ENCODE measurements at regions not wholly inside any gene's neighbourhood (a gene's known extent, or its start where the extent isn't known, plus 50 kb on each side); places are given as distances from the start of the nearest gene placed in this dataset.
A peak's percentile ranks its signal among the peaks of the same experiment; 100 is the strongest.

DNA sequence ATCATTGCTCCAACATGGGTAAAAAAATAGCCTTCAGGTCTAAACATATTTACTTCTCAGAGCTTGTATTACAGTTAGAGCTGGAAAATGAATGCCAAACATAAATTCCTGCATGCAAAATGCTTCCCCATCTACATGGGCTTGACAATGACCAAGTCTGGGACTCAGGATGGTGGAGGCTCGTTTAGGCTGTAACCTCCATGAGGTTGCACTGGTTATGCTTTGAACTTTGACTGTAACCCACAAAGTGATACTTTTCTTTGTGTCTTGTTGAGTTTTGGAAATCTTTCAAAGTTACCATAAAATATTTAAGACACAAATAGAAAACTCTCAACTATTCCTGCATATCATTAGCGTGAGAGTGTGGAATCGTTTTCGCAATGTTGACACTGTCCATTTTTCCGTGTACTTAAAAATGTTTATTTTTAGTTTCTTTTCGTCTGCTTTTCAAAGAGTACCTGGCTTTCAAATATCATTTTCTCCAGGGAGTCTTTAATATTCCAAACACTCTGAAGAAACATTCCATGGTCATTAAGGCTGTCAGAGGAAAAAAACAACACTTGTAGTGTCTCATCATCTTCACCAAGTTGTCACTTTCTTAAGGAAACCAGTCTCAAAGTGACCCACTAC, 487.8 kb downstream of the ENC1 start:
- no peak for DNase-seq (ENCODE audit: low read depth)

DNA sequence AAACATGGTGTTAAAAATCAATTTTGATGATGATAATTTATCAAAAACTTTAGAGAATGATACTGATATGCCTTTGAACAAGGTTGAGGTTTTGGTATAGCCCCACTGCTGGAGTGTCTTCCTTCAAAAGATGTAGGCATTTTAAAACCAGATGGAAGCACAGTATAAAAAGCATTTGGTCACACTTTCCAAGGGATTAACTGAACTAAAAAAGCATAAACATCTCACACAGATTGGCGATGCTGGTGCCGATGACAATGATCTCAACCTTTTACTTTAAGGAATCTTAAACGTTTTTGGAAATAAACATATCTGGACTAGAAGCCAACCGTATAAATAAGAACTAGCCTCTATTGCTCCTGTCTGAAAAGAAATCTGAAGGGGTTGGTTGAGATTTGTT, 488.4 kb downstream of the ENC1 start:
- no peak for DNase-seq (ENCODE audit: low read depth)

DNA sequence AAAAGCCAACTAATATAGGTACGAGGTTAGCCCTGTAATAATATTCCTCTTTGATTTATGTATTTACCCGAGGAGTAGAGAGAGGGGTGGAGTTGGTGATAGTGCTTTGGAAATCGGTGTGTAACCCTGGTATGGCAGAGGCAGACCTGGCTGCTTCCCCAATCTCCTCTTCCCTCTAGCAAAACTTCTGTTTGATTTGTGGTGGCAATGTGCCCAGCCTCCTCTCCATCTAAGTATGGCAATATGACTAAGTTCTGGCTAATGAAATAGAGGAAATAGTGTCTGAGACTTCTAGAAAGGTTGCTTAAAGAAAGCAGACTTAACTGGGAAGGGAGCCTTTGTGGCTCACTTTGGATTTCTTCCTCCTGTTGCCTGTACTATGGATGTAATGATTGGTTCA, 491.1 kb downstream of the ENC1 start:
- no peak for DNase-seq (ENCODE audit: low read depth)

GRCh38 chr5:74148321-74148720, 492.2 kb downstream of the ENC1 start:
- DNase-seq (ENCODE audit: low read depth), result no peak

DNA sequence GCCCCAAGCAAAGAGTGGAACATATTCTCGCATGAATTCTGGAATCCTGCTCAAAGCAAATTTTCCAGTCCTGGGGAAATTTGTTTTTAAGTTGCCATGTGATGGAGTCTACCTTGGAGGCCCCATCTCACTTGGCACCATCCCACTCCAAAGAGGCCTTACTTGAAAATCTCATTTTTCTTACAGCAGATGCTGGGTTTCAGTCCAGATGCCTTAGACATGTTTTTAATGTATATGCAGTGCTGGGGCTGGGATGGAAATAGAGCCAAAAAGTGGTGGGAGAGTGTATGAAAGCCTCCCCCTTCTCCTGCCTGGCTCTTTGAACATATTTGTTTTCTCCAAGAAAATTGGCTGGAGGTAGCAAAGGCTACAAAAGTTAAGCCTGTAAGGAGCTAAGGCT, 493.7 kb downstream of the ENC1 start:
- no peak for DNase-seq (ENCODE audit: low read depth)

DNA sequence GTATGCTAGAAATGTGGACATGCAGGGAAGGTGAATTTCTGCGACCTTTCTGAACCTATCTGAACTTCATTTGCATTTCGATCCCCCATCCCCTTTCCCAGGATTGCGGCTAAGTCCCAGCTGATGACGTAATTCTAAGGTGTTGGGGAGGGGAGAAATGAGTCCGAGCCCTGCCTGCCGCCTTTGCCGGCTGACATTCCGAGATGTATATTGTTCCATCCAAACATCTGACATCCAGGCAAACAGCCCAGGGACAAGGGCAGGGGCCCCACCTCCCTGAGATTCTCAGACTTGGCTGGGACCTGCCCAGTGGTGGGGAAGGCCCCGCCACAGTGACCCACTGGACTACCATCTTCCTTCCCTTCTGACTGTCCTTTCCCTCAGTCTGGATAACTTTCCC, 494.6 kb downstream of the ENC1 start:
- no peak for DNase-seq (ENCODE audit: low read depth)

GRCh38 chr5:74143721-74144330, 496.7 kb downstream of the ENC1 start:
- DNase-seq (ENCODE audit: low read depth), result peak; percentile 7

GRCh38 chr5:74143151-74143550, 497.4 kb downstream of the ENC1 start:
- no peak for DNase-seq (ENCODE audit: low read depth)

GRCh38 chr5:74141053-74141452, 499.5 kb downstream of the ENC1 start:
- no peak for DNase-seq (ENCODE audit: low read depth)

DNA sequence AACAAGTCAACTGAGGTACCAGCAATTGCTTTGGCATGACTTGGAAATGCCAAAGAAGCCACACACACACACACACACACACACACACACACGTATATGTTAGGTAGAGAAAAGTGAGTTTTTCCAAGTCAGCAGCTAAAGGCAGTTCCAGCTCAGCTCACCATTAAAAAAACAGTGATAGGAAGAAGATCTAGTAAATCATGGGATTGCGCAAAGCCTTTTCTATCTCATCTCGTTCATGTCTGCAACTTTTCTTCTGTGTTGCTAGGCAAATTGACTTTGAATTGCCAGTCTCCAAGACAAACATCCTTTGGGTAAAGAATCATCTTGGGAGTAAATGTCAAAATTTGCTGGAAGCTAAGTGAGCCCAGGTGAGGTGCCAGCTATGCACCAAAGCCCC, 500.1 kb downstream of the ENC1 start:
- DNase-seq (ENCODE audit: low read depth), result no peak

GRCh38 chr5:74139589-74139988, 500.9 kb downstream of the ENC1 start:
- no peak for DNase-seq (ENCODE audit: low read depth)

- DNase-seq (ENCODE audit: low read depth), result no peak
Observed at GRCh38 chr5:74138721-74139120, 501.8 kb downstream of the ENC1 start.

- DNase-seq (ENCODE audit: low read depth), result no peak
Observed at GRCh38 chr5:74136276-74136825, 504.2 kb downstream of the ENC1 start.

GRCh38 chr5:74135033-74135432, 505.5 kb downstream of the ENC1 start:
- DNase-seq (ENCODE audit: low read depth), result no peak

DNA sequence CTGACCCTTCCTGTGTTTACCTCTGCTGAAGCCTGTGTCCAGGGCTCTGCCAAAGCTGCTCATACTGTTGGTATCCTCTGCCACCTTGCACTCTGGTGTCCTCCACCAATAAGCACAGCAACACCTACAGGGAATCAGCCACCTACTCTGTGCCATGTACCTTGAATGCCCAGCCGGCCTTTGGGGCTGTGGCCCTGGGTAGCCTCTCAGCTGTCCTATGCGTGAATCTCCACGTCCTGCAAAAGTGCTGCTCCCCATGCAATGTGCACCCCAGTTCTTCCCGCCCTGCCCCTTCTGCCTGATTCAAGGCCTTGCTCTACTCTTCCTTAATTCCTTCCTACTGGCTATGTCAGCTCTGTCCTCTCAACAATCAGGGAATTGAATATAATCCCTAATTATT, 506.5 kb downstream of the ARHGEF28 start:
- no peak for DNase-seq (ENCODE audit: low read depth)

- DNase-seq (ENCODE audit: low read depth), result no peak
Observed at GRCh38 chr5:74131250-74131649, 505.3 kb downstream of the ARHGEF28 start.

DNA sequence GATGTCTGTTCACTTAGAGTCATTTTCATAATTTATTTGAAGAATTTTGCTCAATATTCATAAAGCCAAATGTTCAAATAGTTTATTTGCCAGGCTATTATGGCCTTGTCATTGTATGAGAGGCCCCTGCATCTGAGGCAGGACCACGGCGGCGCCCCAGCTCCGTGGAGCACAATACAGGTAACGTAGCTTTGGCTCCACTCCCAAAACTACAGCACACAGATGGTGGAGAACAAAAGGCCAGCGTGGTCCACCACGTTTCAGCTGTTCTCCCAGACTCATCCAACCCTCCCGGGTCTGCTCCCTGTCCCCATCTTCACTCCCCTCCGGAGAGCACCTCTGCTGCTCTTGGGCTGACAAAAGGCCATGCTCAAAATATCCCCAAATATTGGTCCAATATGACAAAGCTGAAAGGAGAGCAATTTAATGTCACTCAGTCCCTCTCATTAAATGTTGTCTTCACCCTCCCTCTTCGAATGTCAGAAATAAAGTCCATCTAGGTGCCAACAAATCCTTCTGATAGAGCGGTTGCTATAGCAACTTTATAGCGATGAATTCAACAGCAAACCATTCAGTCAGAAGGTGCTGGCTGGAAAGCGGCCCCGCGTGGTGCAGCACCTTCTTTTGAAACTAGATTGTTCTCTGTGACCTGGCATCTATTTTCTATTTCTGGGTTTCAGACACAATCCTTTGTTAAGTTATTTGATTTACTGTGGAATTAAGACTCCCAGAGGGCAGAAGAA, 504.3 kb downstream of the ARHGEF28 start:
- no peak for DNase-seq (ENCODE audit: low read depth)

GRCh38 chr5:74127381-74128320, 501.7 kb downstream of the ARHGEF28 start:
- DNase-seq (ENCODE audit: low read depth), result no peak

- DNase-seq (ENCODE audit: low read depth), result no peak
Observed at GRCh38 chr5:74126294-74126693, 500.3 kb downstream of the ARHGEF28 start.

- no peak for DNase-seq (ENCODE audit: low read depth)
Observed at GRCh38 chr5:74124826-74125225, 498.8 kb downstream of the ARHGEF28 start.

GRCh38 chr5:74123929-74124328, 497.9 kb downstream of the ARHGEF28 start:
- no peak for DNase-seq (ENCODE audit: low read depth)

- no peak for DNase-seq (ENCODE audit: low read depth)
Observed at GRCh38 chr5:74122979-74123590, 497.1 kb downstream of the ARHGEF28 start.
